ENCODE measurements at regions not wholly inside any gene's neighbourhood (a gene's known extent, or its start where the extent isn't known, plus 50 kb on each side); places are given as distances from the start of the nearest gene placed in this dataset.

GRCh38 chr15:27627623-27628022 is 471.5 kb downstream of the OCA2 start:
- DNase-seq (ENCODE audit: low read depth), result no peak
- no peak for TF ChIP-seq CTCF (conservative IDR thresholded peaks at IDR 0.05; ENCODE audit: low read depth, low read length)
- H3K4me3 ChIP-seq (ENCODE audit: low read depth, low read length), result no peak overlapping the region

GRCh38 chr15:27623560-27624305 is 475.4 kb downstream of the OCA2 start:
- no peak for TF ChIP-seq CTCF (conservative IDR thresholded peaks at IDR 0.05; ENCODE audit: low read depth, low read length)
- no peak for DNase-seq (ENCODE audit: low read depth)
- no peak overlapping the region for H3K4me3 ChIP-seq (ENCODE audit: low read depth, low read length)

- no peak for TF ChIP-seq CTCF (conservative IDR thresholded peaks at IDR 0.05; ENCODE audit: low read depth, low read length)
- no peak overlapping the region for H3K4me3 ChIP-seq (ENCODE audit: low read depth, low read length)
- DNase-seq (ENCODE audit: low read depth), result no peak
Observed at GRCh38 chr15:27623149-27623548, 476.0 kb downstream of the OCA2 start.

GRCh38 chr15:27622371-27622770 is 476.7 kb downstream of the OCA2 start:
- no peak for TF ChIP-seq CTCF (conservative IDR thresholded peaks at IDR 0.05; ENCODE audit: low read depth, low read length)
- H3K4me3 ChIP-seq (ENCODE audit: low read depth, low read length), result no peak overlapping the region
- DNase-seq (ENCODE audit: low read depth), result no peak

GRCh38 chr15:27619204-27619603 is 479.9 kb downstream of the OCA2 start:
- DNase-seq (ENCODE audit: low read depth), result no peak
- no peak overlapping the region for H3K4me3 ChIP-seq (ENCODE audit: low read depth, low read length)
- TF ChIP-seq CTCF (conservative IDR thresholded peaks at IDR 0.05; ENCODE audit: low read depth, low read length), result no peak

GRCh38 chr15:27617013-27617412 is 482.1 kb downstream of the OCA2 start:
- no peak for DNase-seq (ENCODE audit: low read depth)
- no peak for TF ChIP-seq CTCF (conservative IDR thresholded peaks at IDR 0.05; ENCODE audit: low read depth, low read length)
- H3K4me3 ChIP-seq (ENCODE audit: low read depth, low read length), result no peak overlapping the region

GRCh38 chr15:27608248-27608647 is 490.9 kb downstream of the OCA2 start:
- DNase-seq (ENCODE audit: low read depth), result no peak
- TF ChIP-seq CTCF (conservative IDR thresholded peaks at IDR 0.05; ENCODE audit: low read depth, low read length), result no peak
- H3K4me3 ChIP-seq (ENCODE audit: low read depth, low read length), result no peak overlapping the region

Measured in choroid plexus epithelial cell (primary cell).